IMR-90 (cell line): ENCODE measurements at regions not wholly inside any gene's neighbourhood (a gene's known extent, or its start where the extent isn't known, plus 50 kb on each side); places are given as distances from the start of the nearest gene placed in this dataset.

Experiments used
- ATAC-seq: fragments of 200-7000 bp; cut with Tn5 transposase; 2 replicates; pipeline ENCODE4 v1.9.1; 2020; ENCODE audit warnings: low read depth, mild to moderate bottlenecking, moderate library complexity
- BruUV-seq: library from RNA; stranded (reverse); fragments of 400-500 nt; replicated peaks from 2 replicates; lab custom pipeline; 2021; lab: Mats Ljungman, UMichigan
- CTCF ChIA-PET: fragments of 300-600 bp; formaldehyde crosslinking; extraction: SDS; loops from one replicate; lab custom pipeline; 2021; ENCODE audit warnings: antibody characterized with exemption; lab: Yijun Ruan, JAX
- POLR2A ChIA-PET: fragments of 300-600 bp; sonication (Branson Sonifier 250); formaldehyde crosslinking; loops from one replicate; lab custom pipeline; 2022; ENCODE audit warnings: antibody characterized with exemption; ENCODE audit not compliant: unreplicated experiment; lab: Charles Lee
- DNase-seq: peaks from one replicate; pipeline ENCODE4 v3.0.0; 2013
- H2AFZ ChIP-seq: replicated peaks from 2 replicates; pipeline ENCODE3; 2013; ENCODE audit warnings: low read length, mild to moderate bottlenecking; ENCODE audit not compliant: poor library complexity
- H2AK5ac ChIP-seq: 2 replicates; pipeline ENCODE4 v1.6.1; 2013; ENCODE audit warnings: low read depth, low read length, inconsistent platforms
- H2AK9ac ChIP-seq: replicated peaks from 2 replicates; pipeline ENCODE3; 2013; ENCODE audit warnings: mild to moderate bottlenecking, low read depth, low read length, moderate library complexity; ENCODE audit not compliant: poor library complexity
- H2BK120ac ChIP-seq: 2 replicates; pipeline ENCODE4 v1.6.1; 2013; ENCODE audit warnings: low read depth, low read length, inconsistent platforms
- H2BK15ac ChIP-seq: 3 replicates; pipeline ENCODE4 v1.6.1; 2013; ENCODE audit warnings: low read depth, low read length, inconsistent platforms
- H2BK20ac ChIP-seq: 2 replicates; pipeline ENCODE4 v1.6.1; 2013; ENCODE audit warnings: low read depth, mild to moderate bottlenecking, inconsistent platforms, low read length, moderate library complexity
- H2BK5ac ChIP-seq: 2 replicates; pipeline ENCODE4 v1.6.1; 2013; ENCODE audit warnings: mild to moderate bottlenecking, low read depth, low read length, inconsistent platforms; ENCODE audit not compliant: poor library complexity, severe bottlenecking
- H3K14ac ChIP-seq: replicated peaks from 2 replicates; pipeline ENCODE4 v1.6.1; 2013; ENCODE audit warnings: low read depth, low read length, inconsistent platforms
- H3K18ac ChIP-seq: 2 replicates; pipeline ENCODE4 v1.6.1; 2013; ENCODE audit warnings: low read depth, low read length, control low read depth
- H3K23ac ChIP-seq: 2 replicates; pipeline ENCODE4 v1.6.1; 2013; ENCODE audit warnings: low read depth, low read length, inconsistent platforms
- H3K27ac ChIP-seq: 2 replicates; pipeline ENCODE4 v1.5.1; 2013; ENCODE audit warnings: mild to moderate bottlenecking, control low read depth, low read length; ENCODE audit not compliant: insufficient read depth
- H3K27me3 ChIP-seq: 2 replicates; pipeline ENCODE4 v1.6.1; 2013; ENCODE audit warnings: low read length; ENCODE audit not compliant: control insufficient read depth, insufficient read depth
- H3K36me3 ChIP-seq: 2 replicates; pipeline ENCODE4 v1.6.1; 2013; ENCODE audit warnings: low read length, mixed read lengths; ENCODE audit not compliant: control insufficient read depth, insufficient read depth
- H3K4ac ChIP-seq: 2 replicates; pipeline ENCODE4 v1.6.1; 2013; ENCODE audit warnings: low read depth, low read length, inconsistent platforms
- H3K4me1 ChIP-seq: 2 replicates; pipeline ENCODE4 v1.6.1; 2013; ENCODE audit warnings: low read length, mixed read lengths; ENCODE audit not compliant: control insufficient read depth, insufficient read depth
- H3K4me2 ChIP-seq: 2 replicates; pipeline ENCODE4 v1.6.1; 2013; ENCODE audit warnings: low read depth, mild to moderate bottlenecking, control low read depth, low read length, moderate library complexity
- H3K4me3 ChIP-seq: 2 replicates; pipeline ENCODE4 v1.5.1; 2013; ENCODE audit warnings: low read depth, mild to moderate bottlenecking, control low read depth, low read length, moderate library complexity; ENCODE audit not compliant: insufficient read depth
- H3K56ac ChIP-seq: 2 replicates; pipeline ENCODE4 v1.6.1; 2013; ENCODE audit warnings: low read length, inconsistent platforms; ENCODE audit not compliant: insufficient read depth; ENCODE audit errors: extremely low read depth
- H3K79me1 ChIP-seq, 2 experiments: 2 replicates each; pipeline ENCODE4 v1.6.1; 2013; ENCODE audit warnings: low read length in 2 of 2, inconsistent platforms in 1 of 2, low read depth in 1 of 2
- H3K9ac ChIP-seq: 2 replicates; pipeline ENCODE4 v1.6.1; 2013; ENCODE audit warnings: low read depth, low read length, control low read depth
- H3K9me1 ChIP-seq: 2 replicates; pipeline ENCODE4 v1.6.1; 2013; ENCODE audit warnings: low read length, inconsistent platforms; ENCODE audit not compliant: insufficient read depth
- H3K9me3 ChIP-seq: 2 replicates; pipeline ENCODE4 v1.6.1; 2013; ENCODE audit warnings: low read length; ENCODE audit not compliant: control insufficient read depth, insufficient read depth
- H4K20me1 ChIP-seq: 2 replicates; pipeline ENCODE4 v1.6.1; 2013; ENCODE audit warnings: low read length, inconsistent platforms; ENCODE audit not compliant: insufficient read depth
- H4K5ac ChIP-seq: 2 replicates; pipeline ENCODE4 v1.6.1; 2013; ENCODE audit warnings: mild to moderate bottlenecking, low read depth, low read length, control low read depth
- H4K8ac ChIP-seq, 2 experiments: 2 replicates each; pipeline ENCODE4 v1.6.1; 2013; ENCODE audit warnings: low read depth in 2 of 2, low read length in 2 of 2, control low read depth in 1 of 2, inconsistent platforms in 1 of 2
- H4K91ac ChIP-seq: 2 replicates; pipeline ENCODE4 v1.6.1; 2013; ENCODE audit warnings: low read depth, low read length, inconsistent platforms; ENCODE audit not compliant: insufficient read depth
- CEBPB ChIP-seq: IDR thresholded peaks from 2 replicates; pipeline ENCODE4 v1.6.1; 2012; ENCODE audit warnings: low read depth, low read length, improper control_type of control experiment
- MXI1 ChIP-seq: IDR thresholded peaks from 2 replicates; pipeline ENCODE4 v1.6.1; 2012; ENCODE audit warnings: low read depth, mild to moderate bottlenecking, low read length, moderate library complexity, borderline replicate concordance
- RFX5 ChIP-seq: IDR thresholded peaks from 2 replicates; pipeline ENCODE4 v1.8.0; 2012; ENCODE audit warnings: low read depth, mild to moderate bottlenecking, low read length, moderate library complexity
- SMC3 ChIP-seq: fragments of 150-350 bp; IDR thresholded peaks from 2 replicates; pipeline ENCODE4 v1.6.1; 2016; ENCODE audit warnings: low read depth, mild to moderate bottlenecking, antibody characterized with exemption, low read length, moderate library complexity
- WGBS, 2 experiments: methylation state at CpG; one replicate each; pipeline versions ENCODE4 v1.1.5 to v1.1.7; 2013; ENCODE audit warnings: missing lambda C conversion rate in 2 of 2; ENCODE audit not compliant: insufficient read length in 1 of 2; ENCODE audit errors: extremely low coverage in 2 of 2; 5-methylcytosine and 5-hydroxymethylcytosine counted together
- dilution Hi-C: fragments of 300-500 bp; cut with HindIII; formaldehyde crosslinking; loops from one replicate; pipeline ENCODE4 v1.14.3; 2018; ENCODE audit warnings: low sequenced_read_pairs; ENCODE audit not compliant: unreplicated experiment
- in situ Hi-C: fragments of 300-500 bp; cut with MboI; formaldehyde crosslinking; loops from 3 replicates; pipeline ENCODE4 v1.14.3; 2019; ENCODE audit warnings: low sequenced_read_pairs, inconsistent platforms, mixed read lengths
- intact Hi-C: fragments of 100-400 bp; cut with micrococcal nuclease; formaldehyde crosslinking; loops from 2 replicates; pipeline ENCODE4 v1.10.0; 2022

DNA sequence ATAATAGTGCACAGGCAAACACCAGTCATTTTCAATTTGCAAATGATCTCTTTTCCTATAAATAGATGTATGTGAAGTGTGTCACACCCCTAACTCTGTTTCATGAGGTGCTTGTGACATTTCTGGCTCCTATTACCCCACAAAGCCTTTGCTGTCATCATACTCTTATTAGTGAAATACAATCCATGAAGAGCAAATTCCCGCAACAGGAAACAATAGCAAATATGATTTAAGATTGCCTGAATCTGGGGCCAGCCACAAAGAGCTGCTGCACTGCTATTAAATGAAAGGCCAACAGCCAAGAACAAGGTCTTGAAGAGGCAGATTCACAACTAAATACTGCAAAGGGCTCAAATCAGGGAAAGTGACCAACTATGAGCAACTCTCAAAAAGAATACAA, 96.3 kb upstream of the CAV2 start:
- Histone ChIP-seq H4K8ac (no peak overlapping the region), H3K4me2 (no peak overlapping the region), H2AK5ac (no peak overlapping the region), H2BK120ac (no peak overlapping the region), H3K18ac (no peak overlapping the region), H3K79me1 (no peaks in the 10 kb centered on the region), H2BK20ac (no peak overlapping the region), H2BK15ac (no peak overlapping the region), H3K4ac (no peak overlapping the region), H2BK5ac (no peak overlapping the region), H4K5ac (no peak overlapping the region), H3K4me3 (no peak overlapping the region), H3K36me3 (no peaks in the 10 kb centered on the region), H2AK9ac (no peak overlapping the region), H3K14ac (no peak overlapping the region), H3K56ac (no peak overlapping the region), H3K27ac (no peak overlapping the region), H3K9me1 (no peaks in the 10 kb centered on the region; the same call in 1 of the 2 replicates), H3K9ac (no peak overlapping the region), H4K91ac (no peak overlapping the region), H3K23ac (no peak overlapping the region), H3K4me1 (peaks cover 7% of the 10 kb centered on the region), H4K20me1 (no peaks in the 10 kb centered on the region), H3K27me3 (no peaks in the 10 kb centered on the region), H3K9me3 (peaks cover under 1% of the 10 kb centered on the region; the same call in 1 of the 2 replicates), H2AFZ (no peak overlapping the region)
- POLR2A ChIA-PET: no interaction called here
- TF ChIP-seq RFX5 (no peak), MXI1 (no peak), CEBPB (peak; percentile 45), SMC3 (no peak)
- dilution Hi-C loops: no loop called here
- no CpG with 5 or more reads among the region's 1 CpG for WGBS, 2 experiments
- intact Hi-C loops: no loop called here
- in situ Hi-C loops: no loop called here
- DNase-seq (peak; percentile 46), ATAC-seq (no peak)
- CTCF ChIA-PET: no interaction called here
- BruUV-seq: no TSS peak
